IMR-90 (cell line): ENCODE measurements at regions not wholly inside any gene's neighbourhood (a gene's known extent, or its start where the extent isn't known, plus 50 kb on each side); places are given as distances from the start of the nearest gene placed in this dataset.

Experiments used
- ATAC-seq: fragments of 200-7000 bp; cut with Tn5 transposase; 2 replicates; pipeline ENCODE4 v1.9.1; 2020; ENCODE audit warnings: low read depth, mild to moderate bottlenecking, moderate library complexity
- BruUV-seq: library from RNA; stranded (reverse); fragments of 400-500 nt; replicated peaks from 2 replicates; lab custom pipeline; 2021; lab: Mats Ljungman, UMichigan
- CTCF ChIA-PET: fragments of 300-600 bp; formaldehyde crosslinking; extraction: SDS; loops from one replicate; lab custom pipeline; 2021; ENCODE audit warnings: antibody characterized with exemption; lab: Yijun Ruan, JAX
- POLR2A ChIA-PET: fragments of 300-600 bp; sonication (Branson Sonifier 250); formaldehyde crosslinking; loops from one replicate; lab custom pipeline; 2022; ENCODE audit warnings: antibody characterized with exemption; ENCODE audit not compliant: unreplicated experiment; lab: Charles Lee
- DNase-seq: peaks from one replicate; pipeline ENCODE4 v3.0.0; 2013
- H2AFZ ChIP-seq: replicated peaks from 2 replicates; pipeline ENCODE3; 2013; ENCODE audit warnings: low read length, mild to moderate bottlenecking; ENCODE audit not compliant: poor library complexity
- H2AK5ac ChIP-seq: 2 replicates; pipeline ENCODE4 v1.6.1; 2013; ENCODE audit warnings: low read depth, low read length, inconsistent platforms
- H2AK9ac ChIP-seq: replicated peaks from 2 replicates; pipeline ENCODE3; 2013; ENCODE audit warnings: mild to moderate bottlenecking, low read depth, low read length, moderate library complexity; ENCODE audit not compliant: poor library complexity
- H2BK120ac ChIP-seq: 2 replicates; pipeline ENCODE4 v1.6.1; 2013; ENCODE audit warnings: low read depth, low read length, inconsistent platforms
- H2BK15ac ChIP-seq: 3 replicates; pipeline ENCODE4 v1.6.1; 2013; ENCODE audit warnings: low read depth, low read length, inconsistent platforms
- H2BK20ac ChIP-seq: 2 replicates; pipeline ENCODE4 v1.6.1; 2013; ENCODE audit warnings: low read depth, mild to moderate bottlenecking, inconsistent platforms, low read length, moderate library complexity
- H2BK5ac ChIP-seq: 2 replicates; pipeline ENCODE4 v1.6.1; 2013; ENCODE audit warnings: mild to moderate bottlenecking, low read depth, low read length, inconsistent platforms; ENCODE audit not compliant: poor library complexity, severe bottlenecking
- H3K14ac ChIP-seq: replicated peaks from 2 replicates; pipeline ENCODE4 v1.6.1; 2013; ENCODE audit warnings: low read depth, low read length, inconsistent platforms
- H3K18ac ChIP-seq: 2 replicates; pipeline ENCODE4 v1.6.1; 2013; ENCODE audit warnings: low read depth, low read length, control low read depth
- H3K23ac ChIP-seq: 2 replicates; pipeline ENCODE4 v1.6.1; 2013; ENCODE audit warnings: low read depth, low read length, inconsistent platforms
- H3K27ac ChIP-seq: 2 replicates; pipeline ENCODE4 v1.5.1; 2013; ENCODE audit warnings: mild to moderate bottlenecking, control low read depth, low read length; ENCODE audit not compliant: insufficient read depth
- H3K27me3 ChIP-seq: 2 replicates; pipeline ENCODE4 v1.6.1; 2013; ENCODE audit warnings: low read length; ENCODE audit not compliant: control insufficient read depth, insufficient read depth
- H3K36me3 ChIP-seq: 2 replicates; pipeline ENCODE4 v1.6.1; 2013; ENCODE audit warnings: low read length, mixed read lengths; ENCODE audit not compliant: control insufficient read depth, insufficient read depth
- H3K4ac ChIP-seq: 2 replicates; pipeline ENCODE4 v1.6.1; 2013; ENCODE audit warnings: low read depth, low read length, inconsistent platforms
- H3K4me1 ChIP-seq: 2 replicates; pipeline ENCODE4 v1.6.1; 2013; ENCODE audit warnings: low read length, mixed read lengths; ENCODE audit not compliant: control insufficient read depth, insufficient read depth
- H3K4me2 ChIP-seq: 2 replicates; pipeline ENCODE4 v1.6.1; 2013; ENCODE audit warnings: low read depth, mild to moderate bottlenecking, control low read depth, low read length, moderate library complexity
- H3K4me3 ChIP-seq: 2 replicates; pipeline ENCODE4 v1.5.1; 2013; ENCODE audit warnings: low read depth, mild to moderate bottlenecking, control low read depth, low read length, moderate library complexity; ENCODE audit not compliant: insufficient read depth
- H3K56ac ChIP-seq: 2 replicates; pipeline ENCODE4 v1.6.1; 2013; ENCODE audit warnings: low read length, inconsistent platforms; ENCODE audit not compliant: insufficient read depth; ENCODE audit errors: extremely low read depth
- H3K79me1 ChIP-seq, 2 experiments: 2 replicates each; pipeline ENCODE4 v1.6.1; 2013; ENCODE audit warnings: low read length in 2 of 2, inconsistent platforms in 1 of 2, low read depth in 1 of 2
- H3K9ac ChIP-seq: 2 replicates; pipeline ENCODE4 v1.6.1; 2013; ENCODE audit warnings: low read depth, low read length, control low read depth
- H3K9me1 ChIP-seq: 2 replicates; pipeline ENCODE4 v1.6.1; 2013; ENCODE audit warnings: low read length, inconsistent platforms; ENCODE audit not compliant: insufficient read depth
- H3K9me3 ChIP-seq: 2 replicates; pipeline ENCODE4 v1.6.1; 2013; ENCODE audit warnings: low read length; ENCODE audit not compliant: control insufficient read depth, insufficient read depth
- H4K20me1 ChIP-seq: 2 replicates; pipeline ENCODE4 v1.6.1; 2013; ENCODE audit warnings: low read length, inconsistent platforms; ENCODE audit not compliant: insufficient read depth
- H4K5ac ChIP-seq: 2 replicates; pipeline ENCODE4 v1.6.1; 2013; ENCODE audit warnings: mild to moderate bottlenecking, low read depth, low read length, control low read depth
- H4K8ac ChIP-seq, 2 experiments: 2 replicates each; pipeline ENCODE4 v1.6.1; 2013; ENCODE audit warnings: low read depth in 2 of 2, low read length in 2 of 2, control low read depth in 1 of 2, inconsistent platforms in 1 of 2
- H4K91ac ChIP-seq: 2 replicates; pipeline ENCODE4 v1.6.1; 2013; ENCODE audit warnings: low read depth, low read length, inconsistent platforms; ENCODE audit not compliant: insufficient read depth
- BHLHE40 ChIP-seq: fragments of 150-350 bp; IDR thresholded peaks from 2 replicates; pipeline ENCODE4 v1.6.1; 2016; ENCODE audit warnings: mild to moderate bottlenecking, low read depth, low read length
- CHD1 ChIP-seq: IDR thresholded peaks from 2 replicates; pipeline ENCODE4 v1.6.1; 2012; ENCODE audit warnings: low read depth, low read length, improper control_type of control experiment
- MAFK ChIP-seq: IDR thresholded peaks from 2 replicates; pipeline ENCODE4 v1.6.1; 2012; ENCODE audit warnings: low read depth, low read length, improper control_type of control experiment
- MXI1 ChIP-seq: IDR thresholded peaks from 2 replicates; pipeline ENCODE4 v1.6.1; 2012; ENCODE audit warnings: low read depth, mild to moderate bottlenecking, low read length, moderate library complexity, borderline replicate concordance
- NFE2L2 ChIP-seq: fragments of 150-350 bp; IDR thresholded peaks from 2 replicates; pipeline ENCODE4 v1.6.1; 2016; ENCODE audit warnings: low read depth, mild to moderate bottlenecking, low read length
- POLR2A ChIP-seq: IDR thresholded peaks from 2 replicates; pipeline ENCODE4 v1.6.1; 2012; ENCODE audit warnings: mild to moderate bottlenecking, low read depth, low read length
- WGBS, 2 experiments: methylation state at CpG; one replicate each; pipeline versions ENCODE4 v1.1.5 to v1.1.7; 2013; ENCODE audit warnings: missing lambda C conversion rate in 2 of 2; ENCODE audit not compliant: insufficient read length in 1 of 2; ENCODE audit errors: extremely low coverage in 2 of 2; 5-methylcytosine and 5-hydroxymethylcytosine counted together
- dilution Hi-C: fragments of 300-500 bp; cut with HindIII; formaldehyde crosslinking; loops from one replicate; pipeline ENCODE4 v1.14.3; 2018; ENCODE audit warnings: low sequenced_read_pairs; ENCODE audit not compliant: unreplicated experiment
- in situ Hi-C: fragments of 300-500 bp; cut with MboI; formaldehyde crosslinking; loops from 3 replicates; pipeline ENCODE4 v1.14.3; 2019; ENCODE audit warnings: low sequenced_read_pairs, inconsistent platforms, mixed read lengths
- intact Hi-C: fragments of 100-400 bp; cut with micrococcal nuclease; formaldehyde crosslinking; loops from 2 replicates; pipeline ENCODE4 v1.10.0; 2022
- TF ChIP-seq, protein P1 (sequence below): fragments of 150-350 bp; IDR thresholded peaks from 2 replicates; pipeline ENCODE4 v1.6.1; 2017; ENCODE audit warnings: mild to moderate bottlenecking, antibody characterized with exemption, low read length, low read depth
- TF ChIP-seq, protein P2 (sequence below): conservative IDR thresholded peaks from 2 replicates; pipeline ENCODE4 v1.5.1; 2012; ENCODE audit warnings: mild to moderate bottlenecking, low read depth, low read length, improper control_type of control experiment

DNA sequence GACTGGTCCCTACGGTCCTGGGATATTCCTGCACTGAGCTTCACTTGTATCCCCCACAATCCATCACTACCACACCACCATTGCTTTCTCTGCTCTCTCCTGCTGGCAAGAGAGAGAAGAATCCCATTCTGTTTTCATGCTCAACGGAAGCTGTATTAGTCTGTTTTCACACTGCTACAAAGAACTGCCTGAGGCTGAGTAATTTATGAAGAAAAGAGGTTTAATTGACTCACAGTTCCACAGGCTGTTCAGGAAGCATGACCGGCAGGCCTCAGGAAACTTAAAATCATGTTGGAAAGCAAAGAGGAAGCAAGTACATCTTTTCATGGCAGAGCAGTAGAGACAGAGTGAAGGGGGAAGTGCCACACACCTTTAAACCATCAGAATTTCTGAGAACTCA is 260.4 kb upstream of the LYZL1 start:
- Histone ChIP-seq H2BK120ac (no peak overlapping the region), H3K27me3 (peaks cover 8% of the 10 kb centered on the region), H4K8ac (no peak overlapping the region), H3K36me3 (no peaks in the 10 kb centered on the region), H3K9ac (no peak overlapping the region), H3K23ac (no peak overlapping the region), H3K9me1 (no peaks in the 10 kb centered on the region), H2BK20ac (no peak overlapping the region), H4K20me1 (no peaks in the 10 kb centered on the region), H3K4me2 (no peak overlapping the region), H3K9me3 (no peaks in the 10 kb centered on the region; the same call in 1 of the 2 replicates), H2AK9ac (no peak overlapping the region), H4K5ac (no peak overlapping the region), H3K18ac (no peak overlapping the region), H2AK5ac (no peak overlapping the region), H3K56ac (no peak overlapping the region), H4K91ac (no peak overlapping the region), H3K79me1 (no peaks in the 10 kb centered on the region), H2BK15ac (no peak overlapping the region), H3K4me1 (peaks cover 7% of the 10 kb centered on the region), H2AFZ (no peak overlapping the region), H3K4ac (no peak overlapping the region), H2BK5ac (no peak overlapping the region), H3K27ac (no peak overlapping the region), H3K14ac (no peak overlapping the region), H3K4me3 (no peak overlapping the region)
- in situ Hi-C loops, result no loop called here
- intact Hi-C loops, result no loop called here
- no peak for DNase-seq
- no TSS peak for BruUV-seq
- no CpG with 5 or more reads among the region's 3 CpGs for WGBS, 2 experiments
- dilution Hi-C loops, result no loop called here
- no peak for TF ChIP-seq MXI1
- no peak for TF ChIP-seq POLR2A
- no peak for TF ChIP-seq NFE2L2
- TF ChIP-seq, protein P1, sequence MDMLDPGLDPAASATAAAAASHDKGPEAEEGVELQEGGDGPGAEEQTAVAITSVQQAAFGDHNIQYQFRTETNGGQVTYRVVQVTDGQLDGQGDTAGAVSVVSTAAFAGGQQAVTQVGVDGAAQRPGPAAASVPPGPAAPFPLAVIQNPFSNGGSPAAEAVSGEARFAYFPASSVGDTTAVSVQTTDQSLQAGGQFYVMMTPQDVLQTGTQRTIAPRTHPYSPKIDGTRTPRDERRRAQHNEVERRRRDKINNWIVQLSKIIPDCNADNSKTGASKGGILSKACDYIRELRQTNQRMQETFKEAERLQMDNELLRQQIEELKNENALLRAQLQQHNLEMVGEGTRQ, result no peak
- no peak for TF ChIP-seq CHD1
- TF ChIP-seq MAFK, result no peak
- TF ChIP-seq, protein P2, sequence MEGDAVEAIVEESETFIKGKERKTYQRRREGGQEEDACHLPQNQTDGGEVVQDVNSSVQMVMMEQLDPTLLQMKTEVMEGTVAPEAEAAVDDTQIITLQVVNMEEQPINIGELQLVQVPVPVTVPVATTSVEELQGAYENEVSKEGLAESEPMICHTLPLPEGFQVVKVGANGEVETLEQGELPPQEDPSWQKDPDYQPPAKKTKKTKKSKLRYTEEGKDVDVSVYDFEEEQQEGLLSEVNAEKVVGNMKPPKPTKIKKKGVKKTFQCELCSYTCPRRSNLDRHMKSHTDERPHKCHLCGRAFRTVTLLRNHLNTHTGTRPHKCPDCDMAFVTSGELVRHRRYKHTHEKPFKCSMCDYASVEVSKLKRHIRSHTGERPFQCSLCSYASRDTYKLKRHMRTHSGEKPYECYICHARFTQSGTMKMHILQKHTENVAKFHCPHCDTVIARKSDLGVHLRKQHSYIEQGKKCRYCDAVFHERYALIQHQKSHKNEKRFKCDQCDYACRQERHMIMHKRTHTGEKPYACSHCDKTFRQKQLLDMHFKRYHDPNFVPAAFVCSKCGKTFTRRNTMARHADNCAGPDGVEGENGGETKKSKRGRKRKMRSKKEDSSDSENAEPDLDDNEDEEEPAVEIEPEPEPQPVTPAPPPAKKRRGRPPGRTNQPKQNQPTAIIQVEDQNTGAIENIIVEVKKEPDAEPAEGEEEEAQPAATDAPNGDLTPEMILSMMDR, result no peak
- no peak for TF ChIP-seq BHLHE40
- POLR2A ChIA-PET, result no interaction called here
- CTCF ChIA-PET, result no interaction called here
- ATAC-seq, result no peak
